ENCODE measurements at regions not wholly inside any gene's neighbourhood (a gene's known extent, or its start where the extent isn't known, plus 50 kb on each side); places are given as distances from the start of the nearest gene placed in this dataset.

GRCh38 chr4:187357821-187358220, 634.2 kb upstream of the FAT1 start:
- no peak overlapping the region for H3K4me3 ChIP-seq (ENCODE audit: extremely low read depth, insufficient read depth, low read length, poor library complexity, severe bottlenecking)
- no CpG with 5 or more reads among the region's 4 CpGs for WGBS, 2 experiments (ENCODE audit: insufficient coverage in 2 of 2)
- no peaks in the 10 kb centered on the region for H3K36me3 ChIP-seq (ENCODE audit: control insufficient read depth, insufficient read depth, low read length)
- no peak overlapping the region for H3K27ac ChIP-seq (ENCODE audit: low read depth, low read length, severe bottlenecking)
- H3K9me3 ChIP-seq (ENCODE audit: control insufficient read depth, low read length): no peaks in the 10 kb centered on the region
- no peaks in the 10 kb centered on the region for H3K4me1 ChIP-seq (ENCODE audit: control insufficient read depth, insufficient read depth, low read length, poor library complexity, severe bottlenecking)

GRCh38 chr4:187362937-187363857, 632.4 kb upstream of the ZFP42 start:
- Histone ChIP-seq H3K36me3 (ENCODE audit: control insufficient read depth, insufficient read depth, low read length) (no peaks in the 10 kb centered on the region), H3K4me1 (ENCODE audit: control insufficient read depth, insufficient read depth, low read length, poor library complexity, severe bottlenecking) (no peaks in the 10 kb centered on the region), H3K9me3 (ENCODE audit: control insufficient read depth, low read length) (no peaks in the 10 kb centered on the region), H3K27ac (ENCODE audit: low read depth, low read length, severe bottlenecking) (no peak overlapping the region), H3K4me3 (ENCODE audit: extremely low read depth, insufficient read depth, low read length, poor library complexity, severe bottlenecking) (no peak overlapping the region)
- WGBS, 2 experiments (ENCODE audit: insufficient coverage in 2 of 2): 90 to 94% methylated on average over 28 of the region's 31 CpGs

- no peaks in the 10 kb centered on the region for H3K36me3 ChIP-seq (ENCODE audit: control insufficient read depth, insufficient read depth, low read length)
- WGBS, 2 experiments (ENCODE audit: insufficient coverage in 2 of 2): 94 to 100% methylated on average over 3 to 4 of the region's 7 CpGs
- no peaks in the 10 kb centered on the region for H3K4me1 ChIP-seq (ENCODE audit: control insufficient read depth, insufficient read depth, low read length, poor library complexity, severe bottlenecking)
- H3K4me3 ChIP-seq (ENCODE audit: extremely low read depth, insufficient read depth, low read length, poor library complexity, severe bottlenecking): no peak overlapping the region
- no peaks in the 10 kb centered on the region for H3K9me3 ChIP-seq (ENCODE audit: control insufficient read depth, low read length)
- no peak overlapping the region for H3K27ac ChIP-seq (ENCODE audit: low read depth, low read length, severe bottlenecking)
Measured at GRCh38 chr4:187364401-187364800, 631.2 kb upstream of the ZFP42 start.

GRCh38 chr4:187364851-187365250, 630.7 kb upstream of the ZFP42 start:
- Histone ChIP-seq H3K4me1 (ENCODE audit: control insufficient read depth, insufficient read depth, low read length, poor library complexity, severe bottlenecking) (no peaks in the 10 kb centered on the region), H3K9me3 (ENCODE audit: control insufficient read depth, low read length) (no peaks in the 10 kb centered on the region), H3K36me3 (ENCODE audit: control insufficient read depth, insufficient read depth, low read length) (no peaks in the 10 kb centered on the region), H3K4me3 (ENCODE audit: extremely low read depth, insufficient read depth, low read length, poor library complexity, severe bottlenecking) (no peak overlapping the region), H3K27ac (ENCODE audit: low read depth, low read length, severe bottlenecking) (no peak overlapping the region)
- WGBS, 2 experiments (ENCODE audit: insufficient coverage in 2 of 2): 91% methylated on average over 6 of the region's 7 CpGs

GRCh38 chr4:187366530-187366929, 629.0 kb upstream of the ZFP42 start:
- Histone ChIP-seq H3K4me1 (ENCODE audit: control insufficient read depth, insufficient read depth, low read length, poor library complexity, severe bottlenecking) (no peaks in the 10 kb centered on the region), H3K36me3 (ENCODE audit: control insufficient read depth, insufficient read depth, low read length) (no peaks in the 10 kb centered on the region), H3K27ac (ENCODE audit: low read depth, low read length, severe bottlenecking) (no peak overlapping the region), H3K4me3 (ENCODE audit: extremely low read depth, insufficient read depth, low read length, poor library complexity, severe bottlenecking) (no peak overlapping the region), H3K9me3 (ENCODE audit: control insufficient read depth, low read length) (no peaks in the 10 kb centered on the region)
- WGBS, 2 experiments (ENCODE audit: insufficient coverage in 2 of 2): 91 to 95% methylated on average over 2 to 3 of the region's 3 CpGs

GRCh38 chr4:187370918-187371317, 624.7 kb upstream of the ZFP42 start:
- H3K36me3 ChIP-seq (ENCODE audit: control insufficient read depth, insufficient read depth, low read length): no peaks in the 10 kb centered on the region
- H3K4me3 ChIP-seq (ENCODE audit: extremely low read depth, insufficient read depth, low read length, poor library complexity, severe bottlenecking): no peak overlapping the region
- no peaks in the 10 kb centered on the region for H3K4me1 ChIP-seq (ENCODE audit: control insufficient read depth, insufficient read depth, low read length, poor library complexity, severe bottlenecking)
- no peaks in the 10 kb centered on the region for H3K9me3 ChIP-seq (ENCODE audit: control insufficient read depth, low read length)
- H3K27ac ChIP-seq (ENCODE audit: low read depth, low read length, severe bottlenecking): no peak overlapping the region

- no peak overlapping the region for H3K27ac ChIP-seq (ENCODE audit: low read depth, low read length, severe bottlenecking)
- H3K4me3 ChIP-seq (ENCODE audit: extremely low read depth, insufficient read depth, low read length, poor library complexity, severe bottlenecking): no peak overlapping the region
- H3K4me1 ChIP-seq (ENCODE audit: control insufficient read depth, insufficient read depth, low read length, poor library complexity, severe bottlenecking): no peaks in the 10 kb centered on the region
- no peaks in the 10 kb centered on the region for H3K9me3 ChIP-seq (ENCODE audit: control insufficient read depth, low read length)
- WGBS, 2 experiments (ENCODE audit: insufficient coverage in 2 of 2): 80% methylated on average over 1 of the region's 3 CpGs; no CpG with 5 or more reads in 1 of the 2 experiments
- H3K36me3 ChIP-seq (ENCODE audit: control insufficient read depth, insufficient read depth, low read length): no peaks in the 10 kb centered on the region
Measured at GRCh38 chr4:187378441-187378840, 617.1 kb upstream of the ZFP42 start.

- Histone ChIP-seq H3K4me3 (ENCODE audit: extremely low read depth, insufficient read depth, low read length, poor library complexity, severe bottlenecking) (no peak overlapping the region), H3K27ac (ENCODE audit: low read depth, low read length, severe bottlenecking) (no peak overlapping the region), H3K9me3 (ENCODE audit: control insufficient read depth, low read length) (no peaks in the 10 kb centered on the region), H3K36me3 (ENCODE audit: control insufficient read depth, insufficient read depth, low read length) (no peaks in the 10 kb centered on the region), H3K4me1 (ENCODE audit: control insufficient read depth, insufficient read depth, low read length, poor library complexity, severe bottlenecking) (no peaks in the 10 kb centered on the region)
- 87 to 93% methylated on average over 4 of the region's 4 CpGs for WGBS, 2 experiments (ENCODE audit: insufficient coverage in 2 of 2)
Measured at GRCh38 chr4:187380181-187380581, 615.4 kb upstream of the ZFP42 start.

GRCh38 chr4:187383181-187383580, 612.4 kb upstream of the ZFP42 start:
- Histone ChIP-seq H3K4me3 (ENCODE audit: extremely low read depth, insufficient read depth, low read length, poor library complexity, severe bottlenecking) (no peak overlapping the region), H3K36me3 (ENCODE audit: control insufficient read depth, insufficient read depth, low read length) (no peaks in the 10 kb centered on the region), H3K4me1 (ENCODE audit: control insufficient read depth, insufficient read depth, low read length, poor library complexity, severe bottlenecking) (peaks cover 5% of the 10 kb centered on the region), H3K27ac (ENCODE audit: low read depth, low read length, severe bottlenecking) (no peak overlapping the region), H3K9me3 (ENCODE audit: control insufficient read depth, low read length) (no peaks in the 10 kb centered on the region)

GRCh38 chr4:187387739-187388138, 607.8 kb upstream of the ZFP42 start:
- Histone ChIP-seq H3K27ac (ENCODE audit: low read depth, low read length, severe bottlenecking) (peak overlapping the region; percentile 68), H3K4me3 (ENCODE audit: extremely low read depth, insufficient read depth, low read length, poor library complexity, severe bottlenecking) (no peak overlapping the region), H3K4me1 (ENCODE audit: control insufficient read depth, insufficient read depth, low read length, poor library complexity, severe bottlenecking) (peaks cover 8% of the 10 kb centered on the region), H3K36me3 (ENCODE audit: control insufficient read depth, insufficient read depth, low read length) (no peaks in the 10 kb centered on the region), H3K9me3 (ENCODE audit: control insufficient read depth, low read length) (peaks cover 10% of the 10 kb centered on the region)
- WGBS, 2 experiments (ENCODE audit: insufficient coverage in 2 of 2): 78 to 83% methylated on average over 5 of the region's 5 CpGs

GRCh38 chr4:187389420-187389819, 606.2 kb upstream of the ZFP42 start:
- Histone ChIP-seq H3K27ac (ENCODE audit: low read depth, low read length, severe bottlenecking) (no peak overlapping the region), H3K4me3 (ENCODE audit: extremely low read depth, insufficient read depth, low read length, poor library complexity, severe bottlenecking) (no peak overlapping the region), H3K4me1 (ENCODE audit: control insufficient read depth, insufficient read depth, low read length, poor library complexity, severe bottlenecking) (peaks cover 8% of the 10 kb centered on the region), H3K36me3 (ENCODE audit: control insufficient read depth, insufficient read depth, low read length) (no peaks in the 10 kb centered on the region), H3K9me3 (ENCODE audit: control insufficient read depth, low read length) (peaks cover 10% of the 10 kb centered on the region)
- 79 to 82% methylated on average over 4 of the region's 4 CpGs for WGBS, 2 experiments (ENCODE audit: insufficient coverage in 2 of 2)
